NT2/D1 (cell line): ENCODE measurements at regions not wholly inside any gene's neighbourhood (a gene's known extent, or its start where the extent isn't known, plus 50 kb on each side); places are given as distances from the start of the nearest gene placed in this dataset.

Experiments
- SUZ12 ChIP-seq: IDR thresholded peaks from 2 replicates; pipeline ENCODE4 v1.6.1; 2011; ENCODE audit not compliant: insufficient read length, insufficient read depth; ENCODE audit errors: extremely low read depth
- YY1 ChIP-seq: IDR thresholded peaks from 2 replicates; pipeline ENCODE4 v1.6.1; 2011; ENCODE audit not compliant: insufficient read length, insufficient read depth
- ZNF274 ChIP-seq: IDR thresholded peaks from 2 replicates; pipeline ENCODE4 v1.6.1; 2011; ENCODE audit warnings: mild to moderate bottlenecking, low read depth, low read length

DNA sequence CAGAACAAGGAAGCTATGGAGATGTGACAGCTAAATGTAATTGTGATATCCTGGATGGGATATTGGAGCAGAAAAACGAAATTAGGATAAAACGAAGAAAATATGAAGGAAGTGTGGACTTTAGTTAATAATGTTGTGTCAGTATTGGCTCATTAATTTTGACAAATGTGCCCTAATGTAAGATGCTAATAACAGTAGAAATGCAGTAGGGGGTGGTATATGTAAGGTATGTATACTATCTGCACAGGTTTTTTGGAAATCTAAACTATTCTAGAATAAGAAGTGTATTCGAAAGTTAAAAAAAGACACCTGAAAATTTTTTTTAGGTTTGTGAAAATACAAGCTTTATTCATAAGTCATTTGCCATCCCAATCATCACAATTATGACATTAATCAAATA, 421.4 kb upstream of the B3GALT2 start:
- TF ChIP-seq ZNF274 = no peak
- TF ChIP-seq YY1 = no peak
- no peak for TF ChIP-seq SUZ12
